ENCODE measurements at regions not wholly inside any gene's neighbourhood (a gene's known extent, or its start where the extent isn't known, plus 50 kb on each side); places are given as distances from the start of the nearest gene placed in this dataset.

- H3K27me3 ChIP-seq (replicated peaks) = no peaks in the 10 kb centered on the region
- H3K4me1 ChIP-seq (replicated peaks) = peaks cover 24% of the 10 kb centered on the region
- no peak overlapping the region for H3K4me3 ChIP-seq
- no peaks in the 10 kb centered on the region for H3K9me3 ChIP-seq (replicated peaks)
- H3K27ac ChIP-seq = no peak overlapping the region
- DNase-seq (ENCODE audit: low read depth in 1 of 2, low spot score in 2 of 2) = no peak
- H3K36me3 ChIP-seq = no peaks in the 10 kb centered on the region
Measured at GRCh38 chr9:87340391-87340790, 157.3 kb upstream of the DAPK1 start.

GRCh38 chr9:87342743-87343142 is 154.9 kb upstream of the DAPK1 start:
- H3K4me1 ChIP-seq (replicated peaks) = peaks cover 13% of the 10 kb centered on the region
- H3K36me3 ChIP-seq = no peaks in the 10 kb centered on the region
- DNase-seq (ENCODE audit: low read depth in 1 of 2, low spot score in 2 of 2) = no peak
- no peak overlapping the region for H3K27ac ChIP-seq
- no peaks in the 10 kb centered on the region for H3K9me3 ChIP-seq (replicated peaks)
- no peak overlapping the region for H3K4me3 ChIP-seq
- H3K27me3 ChIP-seq (replicated peaks) = no peaks in the 10 kb centered on the region

DNA sequence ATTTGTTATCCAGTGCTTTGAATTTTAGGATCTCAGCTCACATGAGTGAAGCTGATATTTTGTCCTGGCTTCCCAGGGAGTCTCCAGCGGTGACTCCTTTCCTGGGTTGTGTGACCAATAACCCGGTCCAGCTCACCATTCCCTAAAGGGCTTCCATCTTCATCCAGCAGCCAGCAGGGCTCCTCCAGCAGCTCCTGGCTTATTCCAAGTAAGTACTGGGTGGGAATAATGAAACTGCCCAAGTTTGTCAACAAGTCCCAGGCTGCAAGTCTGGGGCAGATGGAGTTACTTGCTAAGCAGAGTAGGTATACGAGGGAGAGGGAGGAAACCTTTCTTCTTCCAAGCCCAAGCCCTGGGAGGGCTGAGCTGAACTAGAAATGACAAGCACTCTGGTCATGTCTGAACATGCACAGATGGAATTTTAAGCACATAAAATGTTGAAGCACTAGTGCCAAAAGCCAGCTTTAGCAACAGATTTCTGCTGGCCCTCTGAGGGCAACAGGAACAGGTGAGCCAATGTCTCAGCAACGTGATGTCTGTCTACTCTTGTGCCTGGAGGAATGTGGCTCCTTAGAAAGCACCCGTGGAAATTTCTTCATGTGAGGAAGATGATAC is 153.7 kb upstream of the DAPK1 start:
- no peak overlapping the region for H3K4me3 ChIP-seq
- H3K27ac ChIP-seq = no peak overlapping the region
- DNase-seq (ENCODE audit: low read depth in 1 of 2, low spot score in 2 of 2) = no peak
- no peaks in the 10 kb centered on the region for H3K36me3 ChIP-seq
- no peaks in the 10 kb centered on the region for H3K9me3 ChIP-seq (replicated peaks)
- peaks cover 1% of the 10 kb centered on the region for H3K4me1 ChIP-seq (replicated peaks)
- H3K27me3 ChIP-seq (replicated peaks) = no peaks in the 10 kb centered on the region

- Histone ChIP-seq H3K36me3 (no peaks in the 10 kb centered on the region), H3K27me3 (replicated peaks) (no peaks in the 10 kb centered on the region), H3K27ac (no peak overlapping the region), H3K4me3 (no peak overlapping the region), H3K4me1 (replicated peaks) (peaks cover 8% of the 10 kb centered on the region), H3K9me3 (replicated peaks) (no peaks in the 10 kb centered on the region)
- no peak for DNase-seq (ENCODE audit: low read depth in 1 of 2, low spot score in 2 of 2)
Measured at GRCh38 chr9:87346061-87346665, 151.5 kb upstream of the DAPK1 start.

GRCh38 chr9:87350915-87351314 is 146.8 kb upstream of the DAPK1 start:
- H3K4me1 ChIP-seq (replicated peaks) = peaks cover 14% of the 10 kb centered on the region
- H3K9me3 ChIP-seq (replicated peaks) = no peaks in the 10 kb centered on the region
- no peaks in the 10 kb centered on the region for H3K36me3 ChIP-seq
- DNase-seq (ENCODE audit: low read depth in 1 of 2, low spot score in 2 of 2) = peak in 1 of 2 experiments; percentile 40
- no peaks in the 10 kb centered on the region for H3K27me3 ChIP-seq (replicated peaks)
- 0 out of 2 replicates have a peak overlapping the region, but pooled peaks have one; percentile 16 for H3K27ac ChIP-seq
- no peak overlapping the region for H3K4me3 ChIP-seq

DNA sequence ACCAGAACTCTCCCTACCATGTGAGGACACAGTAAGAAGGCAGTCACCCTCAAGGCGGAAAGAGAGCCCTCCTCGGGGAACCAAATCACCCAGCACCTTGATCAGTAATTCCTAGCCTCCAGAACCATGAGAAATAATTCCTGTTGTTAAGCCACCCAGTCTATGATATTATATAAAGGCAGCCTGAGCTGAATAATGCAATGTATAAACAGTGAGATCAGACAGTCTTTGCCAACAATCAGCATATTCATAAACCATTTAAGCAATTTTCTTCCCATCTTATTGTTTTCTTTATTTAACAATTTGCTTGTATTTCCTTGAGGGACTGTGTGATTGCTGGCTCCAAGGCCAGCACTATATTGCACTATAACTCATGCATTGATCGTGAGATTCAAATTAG is 144.4 kb upstream of the DAPK1 start:
- Histone ChIP-seq H3K36me3 (no peaks in the 10 kb centered on the region), H3K27me3 (replicated peaks) (no peaks in the 10 kb centered on the region)

GRCh38 chr9:87354147-87354546 is 143.5 kb upstream of the DAPK1 start:
- no peak overlapping the region for H3K4me3 ChIP-seq
- H3K27me3 ChIP-seq (replicated peaks) = no peaks in the 10 kb centered on the region
- H3K4me1 ChIP-seq (replicated peaks) = peaks cover 19% of the 10 kb centered on the region
- H3K9me3 ChIP-seq (replicated peaks) = no peaks in the 10 kb centered on the region
- DNase-seq (ENCODE audit: low read depth in 1 of 2, low spot score in 2 of 2) = no peak
- H3K27ac ChIP-seq = no peak overlapping the region
- H3K36me3 ChIP-seq = no peaks in the 10 kb centered on the region

More for the DNA sequence above, 144.4 kb upstream of the DAPK1 start:
- no peak for DNase-seq (ENCODE audit: low read depth in 1 of 2, low spot score in 2 of 2)
- H3K4me1 ChIP-seq (replicated peaks) = peaks cover 14% of the 10 kb centered on the region
- H3K9me3 ChIP-seq (replicated peaks) = no peaks in the 10 kb centered on the region
- H3K27ac ChIP-seq = no peak overlapping the region
- H3K4me3 ChIP-seq = no peak overlapping the region

DNA sequence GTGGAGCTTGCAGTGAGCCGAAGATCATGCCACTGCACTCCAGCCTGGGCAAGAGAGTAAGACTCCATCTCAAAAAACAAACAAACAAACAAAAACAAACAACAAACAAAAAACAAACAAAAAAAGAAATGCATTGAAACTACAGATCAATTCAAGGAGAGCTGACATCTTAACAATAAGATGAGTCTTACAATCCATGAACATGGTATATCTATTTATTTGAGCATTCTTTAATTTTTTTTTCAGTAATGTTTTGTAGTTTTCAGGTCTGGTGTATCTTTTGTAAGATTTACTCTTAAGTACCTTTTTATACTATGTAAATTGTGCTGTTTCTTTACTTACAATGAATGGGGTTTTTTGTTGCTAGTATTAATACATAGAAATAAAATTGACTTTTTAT is 140.1 kb upstream of the DAPK1 start:
- Histone ChIP-seq H3K36me3 (no peaks in the 10 kb centered on the region), H3K27ac (no peak overlapping the region), H3K9me3 (replicated peaks) (no peaks in the 10 kb centered on the region), H3K27me3 (replicated peaks) (no peaks in the 10 kb centered on the region), H3K4me1 (replicated peaks) (peaks cover 20% of the 10 kb centered on the region), H3K4me3 (no peak overlapping the region)
- no peak for DNase-seq (ENCODE audit: low read depth in 1 of 2, low spot score in 2 of 2)

DNA sequence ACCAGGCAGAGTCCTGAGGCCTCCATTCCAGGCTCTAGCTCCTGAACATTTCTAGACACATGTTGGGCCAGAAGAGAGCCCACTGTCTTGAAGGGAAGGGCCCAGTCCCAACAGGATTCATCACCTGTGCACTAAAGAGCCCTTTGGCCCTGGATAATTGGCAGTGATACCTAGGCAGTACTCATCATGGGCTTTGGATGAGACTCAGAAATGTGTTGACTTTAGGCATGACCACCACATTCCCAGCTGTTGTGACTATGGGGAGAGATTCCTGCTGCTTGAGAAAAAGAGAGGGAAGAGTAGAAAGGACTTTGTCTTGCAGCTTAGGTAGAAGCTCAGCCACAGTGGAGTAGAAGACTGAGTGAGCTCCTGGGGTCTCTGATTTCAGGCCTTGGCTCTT is 138.4 kb upstream of the DAPK1 start:
- Histone ChIP-seq H3K36me3 (no peaks in the 10 kb centered on the region), H3K4me3 (no peak overlapping the region), H3K4me1 (replicated peaks) (peaks cover 20% of the 10 kb centered on the region), H3K9me3 (replicated peaks) (no peaks in the 10 kb centered on the region), H3K27ac (peak overlapping the region; percentile 65), H3K27me3 (replicated peaks) (no peaks in the 10 kb centered on the region)
- no peak for DNase-seq (ENCODE audit: low read depth in 1 of 2, low spot score in 2 of 2)

DNA sequence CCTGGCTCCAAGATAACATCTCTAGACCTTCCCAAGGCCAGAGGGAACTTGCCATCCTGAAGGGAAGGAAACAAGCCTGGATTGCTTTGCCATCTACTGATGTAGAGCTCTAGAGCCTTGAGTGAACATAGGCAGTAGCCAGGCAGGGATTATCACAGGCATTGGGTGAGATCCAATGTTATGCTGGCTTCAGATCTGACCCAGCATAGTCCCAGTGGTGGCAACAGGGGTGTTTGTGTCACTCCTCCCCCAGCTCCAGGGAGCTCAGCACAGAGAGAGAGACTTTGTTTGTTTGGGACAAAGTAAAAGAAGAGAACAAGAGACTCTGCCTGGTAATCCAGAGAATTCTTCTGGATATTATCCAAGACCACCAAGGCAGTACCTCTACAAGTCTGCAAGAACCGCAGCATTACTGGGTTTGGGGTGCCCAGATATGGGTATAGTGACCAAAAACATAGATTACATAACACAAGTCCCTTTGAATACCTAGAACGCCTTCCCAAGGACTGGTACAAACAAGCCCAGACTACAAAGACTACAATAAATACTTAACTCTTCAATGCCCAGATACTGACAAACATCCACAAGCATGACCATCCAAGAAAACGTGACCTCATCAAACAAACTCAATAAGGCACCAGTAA is 137.6 kb upstream of the DAPK1 start:
- H3K27ac ChIP-seq = peak overlapping the region; percentile 65
- H3K4me1 ChIP-seq (replicated peaks) = peaks cover 20% of the 10 kb centered on the region
- DNase-seq (ENCODE audit: low read depth in 1 of 2, low spot score in 2 of 2) = peak; percentile 62 to 78
- no peaks in the 10 kb centered on the region for H3K27me3 ChIP-seq (replicated peaks)
- no peak overlapping the region for H3K4me3 ChIP-seq
- no peaks in the 10 kb centered on the region for H3K9me3 ChIP-seq (replicated peaks)
- H3K36me3 ChIP-seq = no peaks in the 10 kb centered on the region

DNA sequence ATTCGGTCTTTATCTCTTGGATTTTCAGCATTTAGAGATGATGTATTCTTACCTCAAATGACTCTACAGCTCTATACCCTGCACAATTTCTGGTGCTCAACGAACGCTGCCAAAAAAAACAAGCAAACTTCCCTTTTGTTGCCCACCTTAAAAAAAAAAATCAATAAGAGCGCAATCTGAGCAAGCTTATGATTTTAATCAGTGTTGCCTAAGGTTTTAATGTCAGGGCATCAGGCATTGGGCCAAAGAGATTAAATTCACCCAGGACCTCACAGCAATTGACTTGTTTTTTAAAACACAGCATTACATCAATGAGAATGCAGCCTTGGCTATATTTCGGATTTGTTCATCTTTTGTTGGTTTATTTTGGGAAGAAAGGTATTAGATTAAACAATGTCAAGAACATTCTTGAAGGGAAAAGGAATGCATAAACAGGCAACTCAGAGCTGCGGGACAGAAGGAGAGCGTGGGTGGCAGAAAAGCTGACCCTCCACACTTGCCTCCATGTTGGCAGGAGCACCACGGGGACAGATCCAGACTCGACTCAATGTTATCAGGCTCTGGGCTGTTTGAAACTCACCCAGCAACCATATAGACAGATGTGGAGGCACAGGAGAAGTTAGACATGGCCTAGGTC is 127.5 kb upstream of the DAPK1 start:
- no peaks in the 10 kb centered on the region for H3K27me3 ChIP-seq (replicated peaks)
- H3K9me3 ChIP-seq (replicated peaks) = no peaks in the 10 kb centered on the region
- peaks cover 60% of the 10 kb centered on the region for H3K4me1 ChIP-seq (replicated peaks)
- H3K27ac ChIP-seq = peak overlapping the region; percentile 93
- no peaks in the 10 kb centered on the region for H3K36me3 ChIP-seq
- peak; percentile 86 to 95 for DNase-seq (ENCODE audit: low read depth in 1 of 2, low spot score in 2 of 2)
- H3K4me3 ChIP-seq = no peak overlapping the region

DNA sequence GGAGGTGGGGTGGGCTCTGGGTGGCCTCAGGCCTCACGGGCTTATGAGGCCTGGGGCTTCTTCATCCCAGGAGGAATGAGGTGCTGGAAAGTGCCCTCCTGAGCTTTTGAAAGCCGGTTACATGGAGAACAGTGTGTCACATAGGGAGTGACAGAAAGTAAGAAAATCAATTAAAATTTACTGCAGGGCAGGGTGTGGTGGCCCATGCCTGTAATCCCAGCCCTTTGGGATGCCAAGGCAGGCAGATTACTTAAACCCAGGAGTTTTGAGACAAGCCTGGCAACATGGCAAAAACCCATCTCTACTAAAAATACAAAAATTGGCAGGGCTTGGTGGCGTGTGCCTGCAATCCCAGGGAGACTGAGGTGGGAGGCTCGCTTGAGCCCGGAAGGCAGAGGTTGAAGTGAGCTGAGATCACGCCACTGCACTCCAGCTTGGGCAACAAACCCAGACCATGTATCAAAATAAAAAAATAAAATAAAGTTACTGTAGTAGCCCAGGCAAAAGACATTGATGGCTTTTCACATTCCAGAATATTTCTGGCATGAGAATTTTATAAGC is 125.8 kb upstream of the DAPK1 start:
- Histone ChIP-seq H3K36me3 (no peaks in the 10 kb centered on the region), H3K4me3 (no peak overlapping the region), H3K4me1 (replicated peaks) (peaks cover 77% of the 10 kb centered on the region), H3K27ac (peak overlapping the region; percentile 93), H3K27me3 (replicated peaks) (no peaks in the 10 kb centered on the region), H3K9me3 (replicated peaks) (peaks cover 7% of the 10 kb centered on the region; the same call in 1 of the 2 replicates)
- peak in 1 of 2 experiments; percentile 62 for DNase-seq (ENCODE audit: low read depth in 1 of 2, low spot score in 2 of 2)

- DNase-seq (ENCODE audit: low read depth in 1 of 2, low spot score in 2 of 2) = peak; percentile 72 to 93
- Histone ChIP-seq H3K27ac (peak overlapping the region; percentile 93), H3K4me3 (no peak overlapping the region), H3K27me3 (replicated peaks) (no peaks in the 10 kb centered on the region), H3K36me3 (no peaks in the 10 kb centered on the region), H3K4me1 (replicated peaks) (peaks cover 78% of the 10 kb centered on the region), H3K9me3 (replicated peaks) (peaks cover 7% of the 10 kb centered on the region; the same call in 1 of the 2 replicates)
Measured at GRCh38 chr9:87372356-87372851, 125.3 kb upstream of the DAPK1 start.
